Fibroblast of the aortic adventitia (primary cell): ENCODE measurements at regions not wholly inside any gene's neighbourhood (a gene's known extent, or its start where the extent isn't known, plus 50 kb on each side); places are given as distances from the start of the nearest gene placed in this dataset.
"Not testable (repeated sequence)": the region's sequence is repeated elsewhere in the genome, so short reads cannot be mapped to it uniquely, and the experiment has no call there.

Experiments used
- DNase-seq: peaks from one replicate; pipeline ENCODE4 v3.0.0-alpha.2; 2010; ENCODE audit warnings: low read depth
- H3K4me3 ChIP-seq: 2 replicates; pipeline ENCODE4 v1.5.1; 2011; ENCODE audit warnings: low read depth, mild to moderate bottlenecking, control low read depth, low read length, moderate library complexity
- CTCF ChIP-seq: IDR thresholded peaks from 2 replicates; pipeline ENCODE4 v1.5.1; 2011; ENCODE audit warnings: mild to moderate bottlenecking, low read length, control low read depth, inconsistent platforms; ENCODE audit not compliant: insufficient read depth

- DNase-seq = no peak
- H3K4me3 ChIP-seq = no peak overlapping the region
- no peak for TF ChIP-seq CTCF
Measured at GRCh38 chr6:109251839-109252238, 130.4 kb downstream of the CD164 start.

GRCh38 chr6:109250544-109251156, 131.6 kb downstream of the CD164 start:
- not testable (repeated sequence) for H3K4me3 ChIP-seq, DNase-seq

GRCh38 chr6:109243863-109244825, 138.1 kb downstream of the CD164 start:
- TF ChIP-seq CTCF = no peak
- no peak overlapping the region for H3K4me3 ChIP-seq
- no peak for DNase-seq

GRCh38 chr6:109242925-109243324, 139.3 kb downstream of the CD164 start:
- TF ChIP-seq CTCF = no peak
- DNase-seq = peak; percentile 27
- no peak overlapping the region for H3K4me3 ChIP-seq

- H3K4me3 ChIP-seq = no peak overlapping the region
- TF ChIP-seq CTCF = no peak
- DNase-seq = no peak
Measured at GRCh38 chr6:109242029-109242428, 140.2 kb downstream of the CD164 start.

GRCh38 chr6:109241199-109241598, 141.1 kb downstream of the CD164 start:
- TF ChIP-seq CTCF = no peak
- peak; percentile 45 for DNase-seq
- no peak overlapping the region for H3K4me3 ChIP-seq

- DNase-seq = no peak
- TF ChIP-seq CTCF = no peak
- H3K4me3 ChIP-seq = no peak overlapping the region
Measured at GRCh38 chr6:109240370-109241084, 141.7 kb downstream of the CD164 start.
